ENCODE measurements at regions not wholly inside any gene's neighbourhood (a gene's known extent, or its start where the extent isn't known, plus 50 kb on each side); places are given as distances from the start of the nearest gene placed in this dataset.
A peak's percentile ranks its signal among the peaks of the same experiment; 100 is the strongest.

GRCh38 chr7:91543646-91544045 is 279.4 kb downstream of the FZD1 start:
- CTCF ChIA-PET (ENCODE audit: low intra/inter-chr PET ratio, low total read pairs) = no interaction called here
- WGBS (ENCODE audit: low lambda C conversion rate) = 30% methylated on average over 1 of the region's 1 CpG
- no TSS peak for BruUV-seq (replicated peaks)

GRCh38 chr7:91549878-91550277 is 285.6 kb downstream of the FZD1 start:
- in situ Hi-C loops (cut with HindIII; ENCODE audit: extremely low pct_ligation_motif_present, low pct_unique_long_range_greater_than_20kb) = no loop called here
- CTCF ChIA-PET (ENCODE audit: low intra/inter-chr PET ratio, low total read pairs) = no interaction called here
- H2AFZ ChIP-seq (ENCODE audit: low read length) = no peak overlapping the region
- no peaks in the 10 kb centered on the region for H4K20me1 ChIP-seq (ENCODE audit: insufficient read depth, low read length)
- no peak for TF ChIP-seq WIZ (CRISPR knock-in tag; IDR thresholded peaks at IDR 0.05)
- no peak for TF ChIP-seq ZNF205 (CRISPR knock-in tag; IDR thresholded peaks at IDR 0.05)
- TF ChIP-seq HIC2 (CRISPR knock-in tag; IDR thresholded peaks at IDR 0.05; ENCODE audit: low read depth) = no peak
- no peak for TF ChIP-seq GABPB1 (CRISPR knock-in tag; IDR thresholded peaks at IDR 0.05)
- no peak for TF ChIP-seq ZNF546 (CRISPR knock-in tag; conservative IDR thresholded peaks at IDR 0.05)
- no peak for TF ChIP-seq MZF1 (CRISPR knock-in tag; IDR thresholded peaks at IDR 0.05; ENCODE audit: borderline replicate concordance)
- no peak for TF ChIP-seq GABPA (IDR thresholded peaks at IDR 0.05; ENCODE audit: low read depth, low read length)
- no peak for TF ChIP-seq GABPA (CRISPR knock-in tag; IDR thresholded peaks at IDR 0.05; ENCODE audit: low read depth)
- TF ChIP-seq ESRRA (CRISPR knock-in tag; IDR thresholded peaks at IDR 0.05; ENCODE audit: low read depth) = no peak
- no peaks in the 10 kb centered on the region for H3K36me3 ChIP-seq (replicated peaks in 1 of 2; ENCODE audit: control insufficient read depth in 1 of 2, insufficient read depth in 2 of 2, low read length in 2 of 2)
- ATAC-seq (no peak), FAIRE-seq (no peak), DNase-seq (ENCODE audit: low spot score) (no peak)
- peaks cover 25% of the 10 kb centered on the region for H3K4me1 ChIP-seq (ENCODE audit: insufficient read depth, low read length)
- no peaks in the 10 kb centered on the region for H3K27me3 ChIP-seq (ENCODE audit: control insufficient read depth in 1 of 2, insufficient read depth in 2 of 2, low read length in 2 of 2)
- H3K27ac ChIP-seq (ENCODE audit: extremely low read length, insufficient read depth, low read length) = no peak overlapping the region
- H3K9me3 ChIP-seq (ENCODE audit: low read length) = no peaks in the 10 kb centered on the region
- H3K79me2 ChIP-seq (ENCODE audit: insufficient read depth, low read length) = no peaks in the 10 kb centered on the region
- no peak overlapping the region for H3K4me2 ChIP-seq (ENCODE audit: low read depth, low read length)
- H3K4me3 ChIP-seq (replicated peaks in 1 of 3; ENCODE audit: insufficient read depth in 1 of 3, low read depth in 2 of 3, low read length in 3 of 3) = no peak overlapping the region
- no TSS peak for BruUV-seq (replicated peaks)
- no peak overlapping the region for H3K9ac ChIP-seq (ENCODE audit: insufficient read depth, low read depth, low read length)
- intact Hi-C loops (cut with micrococcal nuclease; ENCODE audit: unreplicated experiment) = no loop called here
- POLR2A ChIA-PET = no interaction called here
- 6% methylated on average over 1 of the region's 1 CpG for WGBS (ENCODE audit: low lambda C conversion rate)

More at GRCh38 chr7:91543646-91544045, 279.4 kb downstream of the FZD1 start:
- intact Hi-C loops (cut with micrococcal nuclease; ENCODE audit: unreplicated experiment) = no loop called here
- FAIRE-seq (no peak), DNase-seq (ENCODE audit: low spot score) (no peak), ATAC-seq (no peak)
- Histone ChIP-seq H3K4me3 (replicated peaks in 1 of 3; ENCODE audit: insufficient read depth in 1 of 3, low read depth in 2 of 3, low read length in 3 of 3) (no peak overlapping the region), H4K20me1 (ENCODE audit: insufficient read depth, low read length) (no peaks in the 10 kb centered on the region), H2AFZ (ENCODE audit: low read length) (no peak overlapping the region), H3K27me3 (ENCODE audit: control insufficient read depth in 1 of 2, insufficient read depth in 2 of 2, low read length in 2 of 2) (no peaks in the 10 kb centered on the region), H3K4me2 (ENCODE audit: low read depth, low read length) (no peak overlapping the region), H3K36me3 (replicated peaks in 1 of 2; ENCODE audit: control insufficient read depth in 1 of 2, insufficient read depth in 2 of 2, low read length in 2 of 2) (no peaks in the 10 kb centered on the region), H3K9me3 (ENCODE audit: low read length) (no peaks in the 10 kb centered on the region), H3K79me2 (ENCODE audit: insufficient read depth, low read length) (no peaks in the 10 kb centered on the region), H3K9ac (ENCODE audit: insufficient read depth, low read depth, low read length) (no peak overlapping the region), H3K4me1 (ENCODE audit: insufficient read depth, low read length) (no peaks in the 10 kb centered on the region), H3K27ac (ENCODE audit: extremely low read length, insufficient read depth, low read length) (no peak overlapping the region)
- in situ Hi-C loops (cut with HindIII; ENCODE audit: extremely low pct_ligation_motif_present, low pct_unique_long_range_greater_than_20kb) = no loop called here
- no peak for TF ChIP-seq SMARCC2 (IDR thresholded peaks at IDR 0.05)
- TF ChIP-seq ZNF276 (CRISPR knock-in tag; IDR thresholded peaks at IDR 0.05; ENCODE audit: low read depth) = no peak
- peak; percentile 88 for TF ChIP-seq RFX5 (IDR thresholded peaks at IDR 0.05; ENCODE audit: low read depth, low read length)
- TF ChIP-seq SOX6 (IDR thresholded peaks at IDR 0.05) = no peak
- no peak for TF ChIP-seq SOX6 (CRISPR knock-in tag; IDR thresholded peaks at IDR 0.05)
- POLR2A ChIA-PET = no interaction called here

Data from HepG2 (cell line).